Suprapubic skin (tissue), 4 donors: ENCODE measurements at regions not wholly inside any gene's neighbourhood (a gene's known extent, or its start where the extent isn't known, plus 50 kb on each side); places are given as distances from the start of the nearest gene placed in this dataset.

Experiments used
- EP300 ChIP-seq: sonication (generic); formaldehyde crosslinking; IDR thresholded peaks from one replicate; pipeline ENCODE4 v1.6.1; 2017; ENCODE audit warnings: antibody characterized with exemption
- POLR2A ChIP-seq, 2 donors: fragments of 450-650 bp; IDR thresholded peaks; one replicate each; pipeline ENCODE4 v1.6.1; 2017; ENCODE audit warnings: antibody characterized with exemption in 2 of 2, mild to moderate bottlenecking in 2 of 2, moderate library complexity in 2 of 2
- POLR2AphosphoS5 ChIP-seq, 3 donors: sonication (generic); formaldehyde crosslinking; IDR thresholded peaks; one replicate each; pipeline ENCODE4 v1.6.1; 2017; ENCODE audit warnings: antibody characterized with exemption in 3 of 3
- TF ChIP-seq, protein P1 (sequence below), 2 donors: fragments of 200-600 bp in 1 of 2; fragments of 450-650 bp in 1 of 2; sonication (generic) in 1 of 2; IDR thresholded peaks; one replicate each; pipeline ENCODE4 v1.5.1; 2016 to 2019; ENCODE audit warnings: antibody characterized with exemption in 2 of 2, mild to moderate bottlenecking in 1 of 2, moderate library complexity in 1 of 2

DNA sequence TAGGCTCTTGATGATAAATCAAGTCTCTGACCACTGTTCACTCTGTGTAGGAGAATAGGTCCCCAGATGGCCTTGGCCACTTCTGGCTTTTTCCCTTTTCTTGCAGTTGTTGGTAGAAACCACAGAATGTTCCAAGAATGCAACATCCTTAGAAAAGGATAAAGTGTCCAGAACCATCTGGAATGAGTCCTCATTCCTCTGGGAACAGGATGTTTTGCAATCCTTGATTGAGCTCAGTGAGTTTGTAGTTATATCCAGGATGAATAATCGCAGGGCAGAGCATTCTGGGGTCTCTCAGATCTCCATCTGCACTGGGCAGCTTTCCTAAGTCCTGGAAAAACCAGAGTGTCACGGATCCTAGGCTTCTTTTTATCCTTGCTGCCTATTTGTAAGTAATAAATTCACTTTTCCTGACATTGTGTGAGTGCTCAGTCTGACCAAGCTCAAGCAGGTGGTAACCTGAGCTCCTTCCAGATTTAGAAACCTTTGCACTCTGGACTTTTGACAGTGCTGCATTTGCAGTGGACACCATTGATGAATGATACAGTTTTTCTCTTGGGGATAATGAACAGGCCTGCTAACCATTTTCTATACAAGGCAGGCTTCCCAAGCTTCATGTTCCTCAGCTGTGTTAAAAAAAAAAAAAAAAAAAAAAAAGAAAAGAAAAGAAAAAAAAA is 1028.6 kb downstream of the OTOL1 start:
- TF ChIP-seq, protein P1, sequence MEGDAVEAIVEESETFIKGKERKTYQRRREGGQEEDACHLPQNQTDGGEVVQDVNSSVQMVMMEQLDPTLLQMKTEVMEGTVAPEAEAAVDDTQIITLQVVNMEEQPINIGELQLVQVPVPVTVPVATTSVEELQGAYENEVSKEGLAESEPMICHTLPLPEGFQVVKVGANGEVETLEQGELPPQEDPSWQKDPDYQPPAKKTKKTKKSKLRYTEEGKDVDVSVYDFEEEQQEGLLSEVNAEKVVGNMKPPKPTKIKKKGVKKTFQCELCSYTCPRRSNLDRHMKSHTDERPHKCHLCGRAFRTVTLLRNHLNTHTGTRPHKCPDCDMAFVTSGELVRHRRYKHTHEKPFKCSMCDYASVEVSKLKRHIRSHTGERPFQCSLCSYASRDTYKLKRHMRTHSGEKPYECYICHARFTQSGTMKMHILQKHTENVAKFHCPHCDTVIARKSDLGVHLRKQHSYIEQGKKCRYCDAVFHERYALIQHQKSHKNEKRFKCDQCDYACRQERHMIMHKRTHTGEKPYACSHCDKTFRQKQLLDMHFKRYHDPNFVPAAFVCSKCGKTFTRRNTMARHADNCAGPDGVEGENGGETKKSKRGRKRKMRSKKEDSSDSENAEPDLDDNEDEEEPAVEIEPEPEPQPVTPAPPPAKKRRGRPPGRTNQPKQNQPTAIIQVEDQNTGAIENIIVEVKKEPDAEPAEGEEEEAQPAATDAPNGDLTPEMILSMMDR (IDR thresholded peaks at IDR 0.05), result no peak
- no peak for TF ChIP-seq EP300
- no peak for TF ChIP-seq POLR2AphosphoS5 (IDR thresholded peaks at IDR 0.05)
- no peak for TF ChIP-seq POLR2A (IDR thresholded peaks at IDR 0.05)
